PC-9 (cell line): ENCODE measurements at regions not wholly inside any gene's neighbourhood (a gene's known extent, or its start where the extent isn't known, plus 50 kb on each side); places are given as distances from the start of the nearest gene placed in this dataset.

ENCODE experiments used
- BruUV-seq: library from RNA; stranded (reverse); fragments of 400-500 nt; replicated peaks from 2 replicates; lab custom pipeline; 2021; lab: Mats Ljungman, UMichigan
- CTCF ChIA-PET: fragments of 300-600 bp; sonication (Branson Sonifier 250); formaldehyde crosslinking; loops from one replicate; lab custom pipeline; 2022; ENCODE audit warnings: antibody characterized with exemption; lab: Charles Lee
- POLR2A ChIA-PET: fragments of 300-600 bp; sonication (Branson Sonifier 250); formaldehyde crosslinking; loops from one replicate; lab custom pipeline; 2022; ENCODE audit warnings: antibody characterized with exemption; ENCODE audit not compliant: unreplicated experiment; lab: Charles Lee
- DNase-seq, 2 experiments: peaks; one replicate each; pipeline versions ENCODE4 v3.0.0 to v3.0.0-alpha.2; 2015 to 2022; ENCODE audit warnings: mixed read lengths in 1 of 2
- H2AFZ ChIP-seq: fragments of 200-600 bp; sonication (generic); 2 replicates; pipeline ENCODE4 v1.8.1; 2017; ENCODE audit warnings: antibody characterized with exemption
- H3F3A ChIP-seq: fragments of 200-600 bp; sonication (generic); 2 replicates; pipeline ENCODE4 v1.8.1; 2017; ENCODE audit warnings: antibody characterized with exemption, mild to moderate bottlenecking, low read depth; ENCODE audit not compliant: insufficient read depth
- H3K27ac ChIP-seq: fragments of 200-600 bp; sonication (generic); 2 replicates; pipeline ENCODE4 v1.6.1; 2016; ENCODE audit warnings: mixed run types
- H3K27me3 ChIP-seq: fragments of 200-600 bp; sonication (generic); 2 replicates; pipeline ENCODE4 v1.6.1; 2016; ENCODE audit warnings: low read depth, mixed run types; ENCODE audit not compliant: insufficient read depth
- H3K36me3 ChIP-seq: fragments of 200-600 bp; sonication (generic); 2 replicates; pipeline ENCODE4 v1.6.1; 2016; ENCODE audit warnings: low read depth, mixed run types
- H3K4me1 ChIP-seq: fragments of 200-600 bp; sonication (generic); replicated peaks from 2 replicates; pipeline ENCODE4 v1.6.1; 2016; ENCODE audit warnings: mixed run types; ENCODE audit not compliant: insufficient read depth
- H3K4me2 ChIP-seq: fragments of 200-600 bp; sonication (generic); 2 replicates; pipeline ENCODE4 v1.6.1; 2017; ENCODE audit warnings: mixed run types
- H3K4me3 ChIP-seq: fragments of 200-600 bp; sonication (generic); 2 replicates; pipeline ENCODE4 v1.6.1; 2016; ENCODE audit warnings: mixed run types
- H3K79me2 ChIP-seq: fragments of 200-600 bp; sonication (generic); 2 replicates; pipeline ENCODE4 v1.6.1; 2017; ENCODE audit warnings: low read depth, mixed run types
- H3K9me2 ChIP-seq: fragments of 200-600 bp; sonication (generic); 2 replicates; pipeline ENCODE4 v1.8.1; 2017; ENCODE audit warnings: mild to moderate bottlenecking; ENCODE audit not compliant: insufficient read depth
- H3K9me3 ChIP-seq: fragments of 200-600 bp; sonication (generic); 2 replicates; pipeline ENCODE4 v1.8.1; 2016; ENCODE audit warnings: low read depth; ENCODE audit not compliant: insufficient read depth
- H4K20me1 ChIP-seq: fragments of 200-600 bp; sonication (generic); 2 replicates; pipeline ENCODE4 v1.8.1; 2017; ENCODE audit not compliant: insufficient read depth
- EZH2 ChIP-seq: fragments of 200-600 bp; sonication (generic); IDR thresholded peaks from 2 replicates; pipeline ENCODE4 v1.8.0; 2017; ENCODE audit warnings: antibody characterized with exemption, low read depth
- intact Hi-C: fragments of 100-400 bp; cut with micrococcal nuclease; formaldehyde crosslinking; loops from one replicate; pipeline ENCODE4 v1.10.0; 2022; ENCODE audit not compliant: unreplicated experiment
- TF ChIP-seq, protein P1 (sequence below): fragments of 200-600 bp; sonication (generic); conservative IDR thresholded peaks from 2 replicates; pipeline ENCODE4 v1.6.1; 2017; ENCODE audit warnings: mixed run types, antibody characterized with exemption, mild to moderate bottlenecking, moderate library complexity

DNA sequence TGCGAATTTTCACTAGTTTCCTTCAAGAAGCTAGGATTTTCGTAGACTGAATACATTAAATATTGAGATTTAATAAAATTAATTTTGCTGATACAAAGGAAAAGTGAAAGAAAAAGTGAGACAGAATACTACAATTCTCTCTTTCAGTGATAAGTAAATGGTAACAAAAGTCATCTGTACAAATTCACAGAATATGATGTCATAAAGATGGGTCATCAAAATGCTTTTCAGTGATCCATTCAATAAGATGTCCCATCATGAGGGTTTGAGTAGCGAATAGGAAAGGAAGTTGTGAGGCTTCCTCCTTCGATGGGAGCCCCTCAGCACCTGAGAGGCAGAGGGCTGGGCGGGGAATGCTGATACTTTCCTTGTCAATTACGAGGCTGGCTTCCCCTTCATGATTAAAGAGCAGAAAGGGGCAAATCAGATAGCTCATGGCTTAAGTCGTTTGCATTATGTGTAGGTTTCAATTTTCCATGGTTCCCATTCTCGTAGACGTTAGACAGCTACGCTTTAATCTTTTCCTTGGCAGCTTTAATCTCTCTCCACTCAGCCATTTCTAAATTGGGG is 108.8 kb upstream of the SORBS2 start:
- CTCF ChIA-PET, result no interaction called here
- POLR2A ChIA-PET, result no interaction called here

DNA sequence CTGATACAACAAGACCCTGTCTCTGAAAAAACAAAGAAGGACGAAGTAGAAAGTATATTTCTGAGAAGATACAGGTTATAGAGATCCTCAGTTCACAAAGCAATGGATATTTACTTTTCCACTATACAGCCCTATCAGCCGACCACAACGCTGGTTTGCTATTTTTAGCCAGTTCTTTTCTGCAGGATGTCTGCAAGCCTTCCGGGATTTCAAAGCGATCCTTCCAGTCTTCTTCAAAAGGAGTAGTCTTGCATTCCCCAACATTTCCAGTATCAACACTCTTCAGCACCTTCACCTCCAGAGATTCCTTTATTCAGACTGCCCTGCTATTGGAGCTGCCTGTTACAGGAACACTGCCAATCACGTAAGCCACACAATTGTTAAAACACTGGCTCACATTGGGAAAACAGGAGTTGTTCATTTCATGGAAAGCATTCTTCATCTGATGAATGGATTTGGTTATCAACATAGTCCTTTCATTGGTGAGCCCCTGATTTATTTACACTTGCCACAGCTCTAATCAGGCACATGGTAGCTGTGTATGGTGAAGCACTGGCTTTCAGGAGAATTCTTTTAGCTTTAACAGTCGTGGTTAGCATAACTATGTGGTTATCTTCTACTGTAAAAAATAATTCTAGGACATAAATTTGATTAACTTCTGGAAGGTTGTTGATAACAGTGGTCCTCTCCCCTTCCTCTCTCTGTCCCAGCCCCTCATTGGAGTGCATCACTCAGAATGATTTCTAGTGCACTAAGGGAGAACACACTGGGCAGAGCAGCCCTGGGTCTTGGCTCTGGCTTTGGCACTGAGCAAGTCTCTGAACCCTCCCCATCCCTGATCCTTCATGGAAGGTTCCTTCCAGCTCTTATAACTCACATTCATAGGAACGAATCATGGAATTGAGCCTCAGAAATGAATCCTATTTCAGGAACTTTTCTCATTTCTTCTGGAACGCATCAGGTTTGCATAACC is 109.9 kb upstream of the SORBS2 start:
- ChIA-PET POLR2A (no interaction called here), CTCF (no interaction called here)
- no peak for TF ChIP-seq EZH2
- TF ChIP-seq, protein P1, sequence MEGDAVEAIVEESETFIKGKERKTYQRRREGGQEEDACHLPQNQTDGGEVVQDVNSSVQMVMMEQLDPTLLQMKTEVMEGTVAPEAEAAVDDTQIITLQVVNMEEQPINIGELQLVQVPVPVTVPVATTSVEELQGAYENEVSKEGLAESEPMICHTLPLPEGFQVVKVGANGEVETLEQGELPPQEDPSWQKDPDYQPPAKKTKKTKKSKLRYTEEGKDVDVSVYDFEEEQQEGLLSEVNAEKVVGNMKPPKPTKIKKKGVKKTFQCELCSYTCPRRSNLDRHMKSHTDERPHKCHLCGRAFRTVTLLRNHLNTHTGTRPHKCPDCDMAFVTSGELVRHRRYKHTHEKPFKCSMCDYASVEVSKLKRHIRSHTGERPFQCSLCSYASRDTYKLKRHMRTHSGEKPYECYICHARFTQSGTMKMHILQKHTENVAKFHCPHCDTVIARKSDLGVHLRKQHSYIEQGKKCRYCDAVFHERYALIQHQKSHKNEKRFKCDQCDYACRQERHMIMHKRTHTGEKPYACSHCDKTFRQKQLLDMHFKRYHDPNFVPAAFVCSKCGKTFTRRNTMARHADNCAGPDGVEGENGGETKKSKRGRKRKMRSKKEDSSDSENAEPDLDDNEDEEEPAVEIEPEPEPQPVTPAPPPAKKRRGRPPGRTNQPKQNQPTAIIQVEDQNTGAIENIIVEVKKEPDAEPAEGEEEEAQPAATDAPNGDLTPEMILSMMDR, result no peak
- Histone ChIP-seq H2AFZ (no peak overlapping the region), H3F3A (0 out of 2 replicates have a peak, but pooled peaks cover 10% of the 10 kb centered on the region), H3K4me1 (peaks cover 11% of the 10 kb centered on the region), H3K4me3 (no peak overlapping the region), H4K20me1 (no peaks in the 10 kb centered on the region), H3K4me2 (no peak overlapping the region), H3K36me3 (no peaks in the 10 kb centered on the region), H3K79me2 (no peaks in the 10 kb centered on the region), H3K27ac (no peak overlapping the region), H3K9me3 (no peaks in the 10 kb centered on the region), H3K27me3 (no peaks in the 10 kb centered on the region), H3K9me2 (no peaks in the 10 kb centered on the region)
- BruUV-seq, result no TSS peak
- intact Hi-C loops, result no loop called here
- no peak for DNase-seq

More for the DNA sequence above, 108.8 kb upstream of the SORBS2 start:
- H3K36me3 ChIP-seq, result no peaks in the 10 kb centered on the region
- H3K9me2 ChIP-seq, result no peaks in the 10 kb centered on the region
- peaks cover 11% of the 10 kb centered on the region for H3K4me1 ChIP-seq
- H3F3A ChIP-seq, result 0 out of 2 replicates have a peak, but pooled peaks cover 10% of the 10 kb centered on the region
- no peaks in the 10 kb centered on the region for H3K27me3 ChIP-seq
- BruUV-seq, result no TSS peak
- intact Hi-C loops, result no loop called here
- H3K9me3 ChIP-seq, result no peaks in the 10 kb centered on the region
- H2AFZ ChIP-seq, result no peak overlapping the region
- H4K20me1 ChIP-seq, result no peaks in the 10 kb centered on the region
- peak overlapping the region; percentile 48 for H3K4me2 ChIP-seq
- no peak overlapping the region for H3K4me3 ChIP-seq
- peak overlapping the region; percentile 43 for H3K27ac ChIP-seq
- no peak for DNase-seq
- TF ChIP-seq, protein P1, result no peak
- no peak for TF ChIP-seq EZH2
- no peaks in the 10 kb centered on the region for H3K79me2 ChIP-seq

DNA sequence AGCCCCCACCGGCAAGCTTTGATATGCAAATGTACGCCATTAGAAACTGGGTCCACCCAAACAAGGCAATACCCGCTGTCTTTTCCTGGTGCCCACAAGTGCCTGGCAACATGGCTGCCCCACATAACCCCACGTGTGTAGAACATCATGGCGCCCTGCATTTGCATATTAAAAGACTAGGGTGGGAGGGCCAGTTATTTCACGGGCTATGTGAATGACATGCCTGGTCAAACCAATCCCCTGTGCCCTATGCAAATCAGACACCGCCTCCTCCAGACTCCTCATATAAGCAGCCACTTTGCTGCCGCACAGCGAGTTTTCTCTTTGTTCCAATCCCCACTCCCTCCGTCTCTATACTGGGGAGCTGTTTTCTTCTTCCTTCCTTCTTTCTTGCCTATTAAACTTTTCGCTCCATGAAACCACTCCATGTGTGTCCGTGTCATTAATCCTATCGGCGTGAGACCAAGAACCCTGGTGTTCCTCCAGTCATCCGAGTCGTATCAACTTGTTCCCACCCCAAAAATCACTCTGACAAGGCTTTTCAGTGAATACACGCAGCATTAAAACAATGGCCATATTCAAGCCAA is 112.6 kb upstream of the SORBS2 start:
- DNase-seq, result no peak
- Histone ChIP-seq H3K4me1 (peaks cover 10% of the 10 kb centered on the region), H3K36me3 (no peaks in the 10 kb centered on the region), H3K79me2 (no peaks in the 10 kb centered on the region), H3K4me2 (no peak overlapping the region), H3K27ac (no peak overlapping the region), H3K9me2 (no peaks in the 10 kb centered on the region), H4K20me1 (no peaks in the 10 kb centered on the region), H3K4me3 (no peak overlapping the region), H3F3A (0 out of 2 replicates have a peak, but pooled peaks cover 8% of the 10 kb centered on the region), H3K9me3 (no peaks in the 10 kb centered on the region), H2AFZ (no peak overlapping the region), H3K27me3 (no peaks in the 10 kb centered on the region)
- POLR2A ChIA-PET, result interaction anchor here (0.6 kb wide), 1 partner anchor 144 kb away, joined by 12 read pairs; no protein-coding TSS in a partner anchor
- TF ChIP-seq, protein P1, result no peak
- TF ChIP-seq EZH2, result no peak
- intact Hi-C loops, result no loop called here
- CTCF ChIA-PET, result no interaction called here
- BruUV-seq, result no TSS peak
